Stimulated activated naive CD8-positive, alpha-beta T cell treated with anti-CD3 and anti-CD28 coated beads, Interleukin-15, Interleukin-2, amounts not matched to agents 100 U/mL and 50 U/mL, for 24 hours (primary cell): ENCODE measurements at regions not wholly inside any gene's neighbourhood (a gene's known extent, or its start where the extent isn't known, plus 50 kb on each side); places are given as distances from the start of the nearest gene placed in this dataset.

Experiments used
- ATAC-seq: fragments of 150-1000 bp; cut with Tn5 transposase; one replicate; pipeline ENCODE4 v1.10.0; 2021
- DNase-seq: peaks from one replicate; pipeline ENCODE4 v3.0.0; 2021

- ATAC-seq (no peak), DNase-seq (no peak)
These were observed 148.9 kb upstream of the GULP1 start for GRCh38 chr2:188142636-188143295.

GRCh38 chr2:188145885-188146284, 145.8 kb upstream of the GULP1 start:
- no peak for DNase-seq
- ATAC-seq, result no peak

GRCh38 chr2:188146888-188147287, 144.8 kb upstream of the GULP1 start:
- ATAC-seq (no peak), DNase-seq (no peak)

GRCh38 chr2:188151670-188152069, 140.0 kb upstream of the GULP1 start:
- ATAC-seq (no peak), DNase-seq (no peak)

- ATAC-seq, result no peak
- DNase-seq, result no peak
These were observed 133.2 kb upstream of the GULP1 start for GRCh38 chr2:188158337-188159100.

GRCh38 chr2:188159484-188159883, 132.2 kb upstream of the GULP1 start:
- ATAC-seq, result no peak
- no peak for DNase-seq

- no peak for ATAC-seq
These were observed 121.3 kb upstream of the GULP1 start for GRCh38 chr2:188170356-188170755.

GRCh38 chr2:188176620-188177019, 115.1 kb upstream of the GULP1 start:
- DNase-seq, result no peak
- ATAC-seq, result no peak

More at GRCh38 chr2:188170356-188170755, 121.3 kb upstream of the GULP1 start:
- DNase-seq, result no peak

- ATAC-seq, result no peak
These were observed 110.4 kb upstream of the GULP1 start for GRCh38 chr2:188181067-188181838.

GRCh38 chr2:188181884-188182283, 109.8 kb upstream of the GULP1 start:
- ATAC-seq (no peak), DNase-seq (no peak)

More at GRCh38 chr2:188181067-188181838, 110.4 kb upstream of the GULP1 start:
- DNase-seq, result no peak

GRCh38 chr2:188187726-188188125, 103.9 kb upstream of the GULP1 start:
- no peak for DNase-seq
- ATAC-seq, result no peak

GRCh38 chr2:188189356-188189755, 102.3 kb upstream of the GULP1 start:
- ATAC-seq (no peak), DNase-seq (no peak)

GRCh38 chr2:188193230-188193629, 98.4 kb upstream of the GULP1 start:
- DNase-seq (no peak), ATAC-seq (no peak)

GRCh38 chr2:188196343-188197008, 95.2 kb upstream of the GULP1 start:
- no peak for DNase-seq

GRCh38 chr2:188199716-188200128, 92.0 kb upstream of the GULP1 start:
- DNase-seq (no peak), ATAC-seq (no peak)

More at GRCh38 chr2:188196343-188197008, 95.2 kb upstream of the GULP1 start:
- ATAC-seq, result no peak

- ATAC-seq (no peak), DNase-seq (no peak)
These were observed 90.0 kb upstream of the GULP1 start for GRCh38 chr2:188201639-188202038.

GRCh38 chr2:188202777-188203176, 88.9 kb upstream of the GULP1 start:
- no peak for DNase-seq
- no peak for ATAC-seq

GRCh38 chr2:188203776-188204175, 87.9 kb upstream of the GULP1 start:
- ATAC-seq (no peak), DNase-seq (no peak)

- ATAC-seq, result no peak
- DNase-seq, result no peak
These were observed 86.8 kb upstream of the GULP1 start for GRCh38 chr2:188204824-188205223.

- ATAC-seq, result no peak
- DNase-seq, result no peak
These were observed 84.1 kb upstream of the GULP1 start for GRCh38 chr2:188207554-188207953.

GRCh38 chr2:188209218-188209617, 82.5 kb upstream of the GULP1 start:
- DNase-seq, result no peak
- ATAC-seq, result no peak

- ATAC-seq (no peak), DNase-seq (no peak)
These were observed 74.4 kb upstream of the GULP1 start for GRCh38 chr2:188217264-188217663.
